ENCODE measurements at regions not wholly inside any gene's neighbourhood (a gene's known extent, or its start where the extent isn't known, plus 50 kb on each side); places are given as distances from the start of the nearest gene placed in this dataset.
A peak's percentile ranks its signal among the peaks of the same experiment; 100 is the strongest.
"Not testable (repeated sequence)": the region's sequence is repeated elsewhere in the genome, so short reads cannot be mapped to it uniquely, and the experiment has no call there.

DNA sequence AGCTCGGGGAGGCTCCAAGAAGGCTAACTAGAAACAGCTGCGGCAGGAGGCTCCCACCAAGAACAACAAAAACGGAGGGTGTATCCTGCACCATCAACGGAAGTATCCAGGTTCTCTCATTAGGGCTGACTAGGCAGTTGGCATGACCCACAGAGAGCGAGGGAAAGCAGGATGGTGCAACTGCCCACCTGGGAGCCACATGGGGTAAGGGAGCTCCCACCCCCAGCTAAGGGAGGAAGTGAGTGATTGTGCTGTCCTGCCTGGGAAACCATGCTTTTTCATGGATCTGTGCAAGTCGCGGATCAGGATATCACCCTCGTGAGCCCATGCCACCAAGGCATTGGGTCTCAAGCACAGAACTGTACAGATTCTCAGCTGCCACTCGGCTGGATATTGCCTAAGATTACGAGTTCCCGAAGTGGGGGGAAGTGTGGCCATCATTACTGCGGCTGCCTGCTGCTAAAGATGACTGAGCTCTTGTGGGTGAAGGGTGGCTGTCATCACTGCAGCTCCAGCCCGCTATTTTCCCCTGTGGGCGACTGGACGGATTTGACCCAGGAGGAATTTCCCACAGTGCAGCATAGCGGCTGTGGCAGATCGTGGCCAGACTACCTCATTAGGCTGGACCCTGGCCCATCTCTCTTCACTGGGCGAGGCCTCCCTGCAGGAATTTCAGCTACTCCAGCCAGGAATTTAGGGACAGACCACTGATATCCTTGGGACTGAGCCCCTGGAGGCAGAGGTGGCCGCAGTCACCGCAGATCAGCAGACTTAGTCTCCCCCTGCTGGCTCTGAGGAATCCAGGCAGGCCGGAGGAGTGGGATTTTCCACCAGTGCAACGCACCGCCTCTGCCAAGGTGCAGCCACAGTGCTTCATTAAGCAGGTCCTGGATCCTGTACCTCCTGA is 515.7 kb downstream of the FRK start:
- no peak overlapping the region for H3K27ac ChIP-seq (ENCODE audit: insufficient read depth, low read length, poor library complexity, severe bottlenecking)
- H3K9me3 ChIP-seq (ENCODE audit: control insufficient read depth in 2 of 2, low read length in 2 of 2) = peaks cover 0 to 7% of the 10 kb centered on the region in 2 experiments
- no peaks in the 10 kb centered on the region for H3K27me3 ChIP-seq (ENCODE audit: control insufficient read depth, insufficient read depth, low read length)
- H3K36me3 Mint-ChIP-seq = no peaks in the 10 kb centered on the region
- H3K4me3 Mint-ChIP-seq = no peak overlapping the region
- H3K4me1 ChIP-seq (ENCODE audit: control insufficient read depth, insufficient read depth, low read length, poor library complexity, severe bottlenecking) = no peaks in the 10 kb centered on the region
- ATAC-seq (ENCODE audit: low read depth in 2 of 2) (no peak), DNase-seq (no peak)
- no peaks in the 10 kb centered on the region for H3K27me3 Mint-ChIP-seq
- H3K36me3 ChIP-seq (ENCODE audit: control insufficient read depth, insufficient read depth, low read length) = no peaks in the 10 kb centered on the region
- H3K9me3 Mint-ChIP-seq = peaks cover 5 to 15% (median 7%) of the 10 kb centered on the region in 7 donors
- no peaks in the 10 kb centered on the region for H3K4me1 Mint-ChIP-seq
- no peak overlapping the region for H3K4me3 ChIP-seq (ENCODE audit: low read depth, low read length)
- H3K27ac Mint-ChIP-seq = no peak overlapping the region

DNA sequence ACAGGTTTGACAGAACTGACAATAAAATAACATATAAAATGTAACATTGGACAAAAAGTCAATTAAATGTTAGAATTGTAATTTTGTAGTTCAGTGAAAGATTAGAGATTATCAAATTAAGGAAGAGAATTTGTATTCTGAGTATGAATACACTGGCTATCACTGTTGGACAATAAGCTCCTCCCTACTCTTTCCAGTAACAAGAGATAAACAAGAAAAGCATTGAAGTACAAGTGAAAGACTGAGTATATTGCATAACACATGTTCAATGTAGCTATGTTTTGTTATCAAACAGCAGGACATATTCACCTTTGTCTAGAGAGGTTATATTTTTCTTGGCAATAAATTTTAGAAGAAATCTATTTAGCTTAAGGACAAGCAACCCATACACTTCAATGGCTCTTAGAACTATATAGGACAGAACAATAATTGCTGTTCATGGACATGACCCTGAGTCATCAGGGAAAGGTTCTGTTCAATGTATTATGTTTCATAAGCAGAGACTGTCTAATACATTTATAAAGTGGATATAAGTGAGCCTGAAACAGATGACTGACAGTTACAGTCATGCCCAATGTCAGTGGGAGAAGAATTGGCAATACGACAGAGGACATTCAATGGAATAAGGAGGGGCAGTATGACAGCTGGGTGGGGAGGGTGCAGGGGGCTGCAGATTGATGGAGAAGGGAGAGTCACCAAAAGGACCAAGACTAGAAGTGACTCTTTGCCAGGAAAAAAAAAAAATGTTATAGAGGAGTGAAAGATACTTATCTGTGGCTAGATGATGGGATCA is 520.4 kb downstream of the FRK start:
- Mint-ChIP-seq H3K27me3 (no peaks in the 10 kb centered on the region), H3K9me3 (peaks cover 2 to 13% (median 4%) of the 10 kb centered on the region in 7 donors)
- H3K9me3 ChIP-seq (ENCODE audit: control insufficient read depth in 2 of 2, low read length in 2 of 2) = peaks cover 0 to 4% of the 10 kb centered on the region in 2 experiments

DNA sequence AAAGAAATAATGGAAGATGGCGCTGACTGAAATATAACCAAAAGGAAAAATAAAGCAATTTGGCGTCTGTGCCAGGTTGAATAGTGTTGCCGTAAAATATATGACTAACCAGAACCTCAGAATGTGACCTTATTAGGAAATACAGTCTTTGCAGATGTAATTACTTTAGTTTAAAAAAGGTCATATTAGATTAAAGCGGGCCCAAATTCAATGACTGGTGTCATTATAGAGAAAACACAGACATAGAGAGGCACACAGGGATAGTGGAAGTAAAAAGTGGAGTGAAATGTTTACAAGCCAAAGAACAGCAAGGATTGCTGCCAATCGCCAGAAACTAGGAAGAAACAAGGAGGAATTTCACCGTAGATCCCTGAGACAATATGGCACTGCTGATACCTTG is 521.2 kb downstream of the FRK start:
- H3K36me3 ChIP-seq (ENCODE audit: control insufficient read depth, insufficient read depth, low read length) = no peaks in the 10 kb centered on the region
- Mint-ChIP-seq H3K4me1 (no peaks in the 10 kb centered on the region), H3K27me3 (no peaks in the 10 kb centered on the region), H3K27ac (no peak overlapping the region), H3K4me3 (no peak overlapping the region), H3K36me3 (no peaks in the 10 kb centered on the region), H3K9me3 (peaks cover 2 to 18% (median 4%) of the 10 kb centered on the region in 7 donors)
- no peak for ATAC-seq (ENCODE audit: low read depth in 2 of 2)
- no peak for DNase-seq
- H3K27me3 ChIP-seq (ENCODE audit: control insufficient read depth, insufficient read depth, low read length) = no peaks in the 10 kb centered on the region
- H3K4me1 ChIP-seq (ENCODE audit: control insufficient read depth, insufficient read depth, low read length, poor library complexity, severe bottlenecking) = no peaks in the 10 kb centered on the region
- peaks cover 0 to 4% of the 10 kb centered on the region in 2 experiments for H3K9me3 ChIP-seq (ENCODE audit: control insufficient read depth in 2 of 2, low read length in 2 of 2)
- no peak overlapping the region for H3K4me3 ChIP-seq (ENCODE audit: low read depth, low read length)
- no peak overlapping the region for H3K27ac ChIP-seq (ENCODE audit: insufficient read depth, low read length, poor library complexity, severe bottlenecking)

More for the DNA sequence above, 520.4 kb downstream of the FRK start:
- H3K4me3 Mint-ChIP-seq = no peak overlapping the region
- H3K27ac ChIP-seq (ENCODE audit: insufficient read depth, low read length, poor library complexity, severe bottlenecking) = no peak overlapping the region
- no peaks in the 10 kb centered on the region for H3K4me1 ChIP-seq (ENCODE audit: control insufficient read depth, insufficient read depth, low read length, poor library complexity, severe bottlenecking)
- DNase-seq (no peak), ATAC-seq (ENCODE audit: low read depth in 2 of 2) (no peak)
- no peaks in the 10 kb centered on the region for H3K36me3 Mint-ChIP-seq
- H3K27me3 ChIP-seq (ENCODE audit: control insufficient read depth, insufficient read depth, low read length) = no peaks in the 10 kb centered on the region
- H3K4me3 ChIP-seq (ENCODE audit: low read depth, low read length) = no peak overlapping the region
- H3K36me3 ChIP-seq (ENCODE audit: control insufficient read depth, insufficient read depth, low read length) = no peaks in the 10 kb centered on the region
- H3K27ac Mint-ChIP-seq = no peak overlapping the region
- no peaks in the 10 kb centered on the region for H3K4me1 Mint-ChIP-seq

DNA sequence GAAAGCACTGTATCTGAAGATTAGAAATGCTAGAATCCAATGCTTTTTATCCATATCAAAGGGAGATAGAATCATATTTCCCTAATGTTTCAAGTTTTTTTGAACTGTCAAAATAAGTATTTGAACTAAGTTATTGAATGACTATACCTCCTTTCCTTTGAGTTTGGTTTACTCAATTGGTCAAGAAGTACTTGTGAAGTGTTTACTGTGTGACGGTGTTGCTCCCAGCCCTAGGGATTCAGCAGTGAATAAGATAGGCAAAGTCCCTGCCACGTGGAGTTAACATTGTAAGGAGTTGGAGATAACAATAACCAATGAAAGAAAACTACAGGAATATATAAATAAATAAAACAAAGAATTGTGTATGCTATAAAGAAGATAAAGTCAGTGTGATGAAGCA is 535.9 kb downstream of the FRK start:
- Mint-ChIP-seq H3K27me3 (no peaks in the 10 kb centered on the region), H3K27ac (no peak overlapping the region), H3K4me1 (no peaks in the 10 kb centered on the region), H3K36me3 (no peaks in the 10 kb centered on the region), H3K9me3 (peaks cover 5 to 21% (median 12%) of the 10 kb centered on the region in 7 donors), H3K4me3 (no peak overlapping the region)
- H3K27me3 ChIP-seq (ENCODE audit: control insufficient read depth, insufficient read depth, low read length) = no peaks in the 10 kb centered on the region
- H3K4me3 ChIP-seq (ENCODE audit: low read depth, low read length) = no peak overlapping the region
- no peaks in the 10 kb centered on the region for H3K36me3 ChIP-seq (ENCODE audit: control insufficient read depth, insufficient read depth, low read length)
- H3K4me1 ChIP-seq (ENCODE audit: control insufficient read depth, insufficient read depth, low read length, poor library complexity, severe bottlenecking) = no peaks in the 10 kb centered on the region
- DNase-seq (no peak), ATAC-seq (ENCODE audit: low read depth in 2 of 2) (no peak)
- no peak overlapping the region for H3K27ac ChIP-seq (ENCODE audit: insufficient read depth, low read length, poor library complexity, severe bottlenecking)
- peaks cover 0 to 1% of the 10 kb centered on the region in 2 experiments for H3K9me3 ChIP-seq (ENCODE audit: control insufficient read depth in 2 of 2, low read length in 2 of 2)

GRCh38 chr6:115521747-115522146 is 538.9 kb downstream of the FRK start:
- H3K4me1 ChIP-seq (ENCODE audit: control insufficient read depth, insufficient read depth, low read length, poor library complexity, severe bottlenecking); H3K4me3 Mint-ChIP-seq; H3K27me3 ChIP-seq (ENCODE audit: control insufficient read depth, insufficient read depth, low read length); DNase-seq; H3K4me1 Mint-ChIP-seq; H3K9me3 ChIP-seq (ENCODE audit: control insufficient read depth in 2 of 2, low read length in 2 of 2); H3K4me3 ChIP-seq (ENCODE audit: low read depth, low read length); ATAC-seq (ENCODE audit: low read depth in 2 of 2); H3K27me3 Mint-ChIP-seq; H3K27ac ChIP-seq (ENCODE audit: insufficient read depth, low read length, poor library complexity, severe bottlenecking); H3K27ac Mint-ChIP-seq; H3K36me3 Mint-ChIP-seq; H3K36me3 ChIP-seq (ENCODE audit: control insufficient read depth, insufficient read depth, low read length): not testable (repeated sequence)
- H3K9me3 Mint-ChIP-seq = peaks cover 6 to 34% (median 12%) of the 10 kb centered on the region in 7 donors

- Mint-ChIP-seq H3K9me3 (peaks cover 0 to 21% (median 11%) of the 10 kb centered on the region in 7 donors), H3K27me3 (no peaks in the 10 kb centered on the region)
- ATAC-seq (ENCODE audit: low read depth in 2 of 2) = no peak
These were observed 546.0 kb downstream of the FRK start for GRCh38 chr6:115514656-115515055.

GRCh38 chr6:115512923-115513322 is 547.8 kb downstream of the FRK start:
- Mint-ChIP-seq H3K4me1 (no peaks in the 10 kb centered on the region), H3K9me3 (peaks cover 0 to 16% (median 5%) of the 10 kb centered on the region in 7 donors), H3K4me3 (no peak overlapping the region), H3K27ac (peak overlapping the region in 1 of 3 donors; percentile 22), H3K36me3 (no peaks in the 10 kb centered on the region), H3K27me3 (no peaks in the 10 kb centered on the region)
- DNase-seq (no peak), ATAC-seq (ENCODE audit: low read depth in 2 of 2) (no peak)
- H3K4me1 ChIP-seq (ENCODE audit: control insufficient read depth, insufficient read depth, low read length, poor library complexity, severe bottlenecking) = no peaks in the 10 kb centered on the region
- no peaks in the 10 kb centered on the region for H3K9me3 ChIP-seq (ENCODE audit: control insufficient read depth in 2 of 2, low read length in 2 of 2)
- no peak overlapping the region for H3K4me3 ChIP-seq (ENCODE audit: low read depth, low read length)
- H3K27ac ChIP-seq (ENCODE audit: insufficient read depth, low read length, poor library complexity, severe bottlenecking) = no peak overlapping the region
- H3K27me3 ChIP-seq (ENCODE audit: control insufficient read depth, insufficient read depth, low read length) = no peaks in the 10 kb centered on the region
- H3K36me3 ChIP-seq (ENCODE audit: control insufficient read depth, insufficient read depth, low read length) = no peaks in the 10 kb centered on the region

More at GRCh38 chr6:115514656-115515055, 546.0 kb downstream of the FRK start:
- Mint-ChIP-seq H3K36me3 (no peaks in the 10 kb centered on the region), H3K27ac (no peak overlapping the region), H3K4me3 (no peak overlapping the region), H3K4me1 (no peaks in the 10 kb centered on the region)
- Histone ChIP-seq H3K4me3 (ENCODE audit: low read depth, low read length) (no peak overlapping the region), H3K4me1 (ENCODE audit: control insufficient read depth, insufficient read depth, low read length, poor library complexity, severe bottlenecking) (no peaks in the 10 kb centered on the region), H3K27ac (ENCODE audit: insufficient read depth, low read length, poor library complexity, severe bottlenecking) (no peak overlapping the region), H3K9me3 (ENCODE audit: control insufficient read depth in 2 of 2, low read length in 2 of 2) (no peaks in the 10 kb centered on the region), H3K27me3 (ENCODE audit: control insufficient read depth, insufficient read depth, low read length) (no peaks in the 10 kb centered on the region), H3K36me3 (ENCODE audit: control insufficient read depth, insufficient read depth, low read length) (no peaks in the 10 kb centered on the region)
- no peak for DNase-seq

Data from CD4-positive, CD25-positive, alpha-beta regulatory T cell (primary cell).